IMR-90 (cell line): ENCODE measurements at regions not wholly inside any gene's neighbourhood (a gene's known extent, or its start where the extent isn't known, plus 50 kb on each side); places are given as distances from the start of the nearest gene placed in this dataset.

Source experiments
- BHLHE40 ChIP-seq: fragments of 150-350 bp; IDR thresholded peaks from 2 replicates; pipeline ENCODE4 v1.6.1; 2016; ENCODE audit warnings: mild to moderate bottlenecking, low read depth, low read length
- CEBPB ChIP-seq: IDR thresholded peaks from 2 replicates; pipeline ENCODE4 v1.6.1; 2012; ENCODE audit warnings: low read depth, low read length, improper control_type of control experiment
- CTCF ChIP-seq: conservative IDR thresholded peaks from 2 replicates; pipeline ENCODE4 v1.5.1; 2012; ENCODE audit warnings: mild to moderate bottlenecking, low read depth, low read length, improper control_type of control experiment
- NFE2L2 ChIP-seq: fragments of 150-350 bp; IDR thresholded peaks from 2 replicates; pipeline ENCODE4 v1.6.1; 2016; ENCODE audit warnings: low read depth, mild to moderate bottlenecking, low read length
- POLR2A ChIP-seq: IDR thresholded peaks from 2 replicates; pipeline ENCODE4 v1.6.1; 2012; ENCODE audit warnings: mild to moderate bottlenecking, low read depth, low read length
- RAD21 ChIP-seq: IDR thresholded peaks from 2 replicates; pipeline ENCODE4 v1.6.1; 2012; ENCODE audit warnings: low read length, improper control_type of control experiment
- RFX5 ChIP-seq: IDR thresholded peaks from 2 replicates; pipeline ENCODE4 v1.8.0; 2012; ENCODE audit warnings: low read depth, mild to moderate bottlenecking, low read length, moderate library complexity
- USF2 ChIP-seq: fragments of 150-350 bp; IDR thresholded peaks from 2 replicates; pipeline ENCODE4 v1.6.1; 2017; ENCODE audit warnings: mild to moderate bottlenecking, antibody characterized with exemption, low read length, low read depth

- TF ChIP-seq RFX5 (no peak), CTCF (no peak), BHLHE40 (no peak), POLR2A (no peak), RAD21 (no peak), USF2 (no peak), NFE2L2 (no peak), CEBPB (no peak)
Observed at GRCh38 chr12:74401035-74401434, 136.6 kb upstream of the ATXN7L3B start.
